Endothelial cell of umbilical vein (primary cell): ENCODE measurements at regions not wholly inside any gene's neighbourhood (a gene's known extent, or its start where the extent isn't known, plus 50 kb on each side); places are given as distances from the start of the nearest gene placed in this dataset.

ENCODE experiments used
- BruUV-seq: library from RNA; stranded (reverse); fragments of 400-500 nt; replicated peaks from 2 replicates; lab custom pipeline; 2021; lab: Mats Ljungman, UMichigan
- CTCF ChIA-PET: fragments of 300-600, 350-600 bp; sonication (Branson Sonifier 250); formaldehyde crosslinking; loops from one replicate; lab custom pipeline; 2021; ENCODE audit warnings: antibody characterized with exemption, inconsistent platforms; lab: Charles Lee
- POLR2A ChIA-PET: fragments of 300-600, 350-600 bp; sonication (Branson Sonifier 250); formaldehyde crosslinking; loops from one replicate; lab custom pipeline; 2021; ENCODE audit warnings: antibody characterized with exemption, inconsistent platforms; lab: Charles Lee
- DNase-seq: peaks from one replicate; pipeline ENCODE4 v3.0.0-alpha.2; 2011; ENCODE audit warnings: low read depth, low spot score
- FAIRE-seq: peaks from 2 replicates; lab custom pipeline; 2011; peaks lifted over from hg19 to GRCh38; lab: Jason Lieb, UNC
- H2AFZ ChIP-seq: 2 replicates; pipeline ENCODE4 v1.6.0; 2012; ENCODE audit warnings: low read depth, low read length, control low read depth, inconsistent platforms
- H3K27ac ChIP-seq: 2 replicates; pipeline ENCODE4 v1.5.1; 2011; ENCODE audit warnings: low read depth, mild to moderate bottlenecking, control low read depth, low read length, moderate library complexity; ENCODE audit not compliant: insufficient read depth
- H3K27me3 ChIP-seq, 2 experiments: 2 replicates each; pipeline versions ENCODE4 v1.6.0 to v1.6.1; 2011; ENCODE audit warnings: low read length in 2 of 2, mixed read lengths in 1 of 2; ENCODE audit not compliant: control insufficient read depth in 2 of 2, insufficient read depth in 2 of 2
- H3K36me3 ChIP-seq, 2 experiments: 2 replicates in 1 of 2; 3 replicates in 1 of 2; pipeline ENCODE4 v1.5.1; 2011; ENCODE audit warnings: low read length in 2 of 2, mild to moderate bottlenecking in 1 of 2, moderate library complexity in 1 of 2; ENCODE audit not compliant: control insufficient read depth in 2 of 2, insufficient read depth in 2 of 2; ENCODE audit errors: extremely low read depth in 1 of 2
- H3K4me1 ChIP-seq: 3 replicates; pipeline ENCODE4 v1.5.1; 2011; ENCODE audit warnings: mild to moderate bottlenecking, low read length; ENCODE audit not compliant: control insufficient read depth, insufficient read depth; ENCODE audit errors: extremely low read depth
- H3K4me2 ChIP-seq: 2 replicates; pipeline ENCODE4 v1.6.1; 2011; ENCODE audit warnings: low read length, control low read depth, mixed read lengths; ENCODE audit not compliant: insufficient read depth
- H3K4me3 ChIP-seq, 3 experiments: fragments of 200-600 bp in 1 of 3; sonication (generic), shearing (Covaris generic) in 1 of 3; replicated peaks in 1 of 3; 2 replicates each; pipeline ENCODE4 v1.5.1; 2011 to 2016; ENCODE audit warnings: control low read depth in 3 of 3, low read length in 3 of 3, mild to moderate bottlenecking in 2 of 3, inconsistent platforms in 1 of 3, low read depth in 1 of 3, moderate library complexity in 1 of 3; ENCODE audit not compliant: insufficient read depth in 1 of 3
- H3K79me2 ChIP-seq: 2 replicates; pipeline ENCODE4 v1.6.0; 2012; ENCODE audit warnings: low read length, inconsistent platforms; ENCODE audit not compliant: control insufficient read depth, insufficient read depth
- H3K9ac ChIP-seq: replicated peaks from 2 replicates; pipeline ENCODE3; 2011; ENCODE audit warnings: low read length, control low read depth; ENCODE audit not compliant: insufficient read depth; ENCODE audit errors: extremely low read depth
- H3K9me1 ChIP-seq: replicated peaks from 3 replicates; pipeline ENCODE4 v1.6.0; 2011; ENCODE audit warnings: mild to moderate bottlenecking, low read length; ENCODE audit not compliant: control insufficient read depth, insufficient read depth; ENCODE audit errors: extremely low read depth
- H3K9me3 ChIP-seq: replicated peaks from 2 replicates; pipeline ENCODE4 v1.5.1; 2012; ENCODE audit warnings: low read length, inconsistent platforms; ENCODE audit not compliant: control insufficient read depth, insufficient read depth
- H4K20me1 ChIP-seq: replicated peaks from 2 replicates; pipeline ENCODE3; 2011; ENCODE audit warnings: mild to moderate bottlenecking, low read length; ENCODE audit not compliant: control insufficient read depth, insufficient read depth; ENCODE audit errors: extremely low read depth
- EZH2 ChIP-seq: IDR thresholded peaks from 2 replicates; pipeline ENCODE4 v1.6.1; 2012; ENCODE audit warnings: borderline replicate concordance, low read depth, mild to moderate bottlenecking, moderate library complexity, low read length, inconsistent platforms; ENCODE audit not compliant: severe bottlenecking
- FOS ChIP-seq: IDR thresholded peaks from 2 replicates; pipeline ENCODE4 v1.6.1; 2011; ENCODE audit warnings: mild to moderate bottlenecking, low read length, moderate library complexity, borderline replicate concordance; ENCODE audit not compliant: insufficient read depth
- GATA2 ChIP-seq: IDR thresholded peaks from 2 replicates; pipeline ENCODE4 v1.7.0; 2011; ENCODE audit warnings: low read depth, mild to moderate bottlenecking, moderate library complexity, mixed read lengths, low read length; ENCODE audit not compliant: insufficient read length, insufficient read depth
- JUN ChIP-seq: IDR thresholded peaks from 2 replicates; pipeline ENCODE4 v1.6.1; 2011; ENCODE audit warnings: borderline replicate concordance, low read depth; ENCODE audit not compliant: insufficient read length, insufficient read depth
- MAX ChIP-seq: IDR thresholded peaks from 2 replicates; pipeline ENCODE4 v1.6.1; 2011; ENCODE audit not compliant: insufficient read depth, insufficient read length
- MYC ChIP-seq: IDR thresholded peaks from one replicate; pipeline ENCODE4 v1.6.1; 2011; ENCODE audit warnings: mild to moderate bottlenecking, low read depth, low read length
- POLR2A ChIP-seq: IDR thresholded peaks from 2 replicates; pipeline ENCODE4 v1.6.1; 2012; ENCODE audit warnings: low read depth, mild to moderate bottlenecking, control low read depth, low read length
- POLR2AphosphoS5 ChIP-seq: IDR thresholded peaks from 2 replicates; pipeline ENCODE4 v1.6.1; 2012; ENCODE audit warnings: low read depth, mild to moderate bottlenecking, control low read depth, low read length, moderate library complexity; ENCODE audit not compliant: insufficient read depth
- dilution Hi-C: fragments of 300-500 bp; cut with MboI; formaldehyde crosslinking; loops from one replicate; pipeline ENCODE4 v1.15.0; 2019; ENCODE audit warnings: low sequenced_read_pairs; ENCODE audit not compliant: extremely low pct_ligation_motif_present
- intact Hi-C: fragments of 100-400 bp; cut with micrococcal nuclease; formaldehyde crosslinking; loops from one replicate; pipeline ENCODE4 v1.10.0; 2022
- TF ChIP-seq, protein P1 (sequence below), 2 donors: IDR thresholded peaks; 1 replicate in 1 of 2; 2 replicates in 1 of 2; pipeline ENCODE4 v1.5.1; 2011; ENCODE audit warnings: low read length in 2 of 2, mild to moderate bottlenecking in 2 of 2, moderate library complexity in 2 of 2, control low read depth in 1 of 2, inconsistent platforms in 1 of 2, low read depth in 1 of 2; ENCODE audit not compliant: insufficient read depth in 1 of 2; ENCODE audit errors: extremely low read depth in 1 of 2

DNA sequence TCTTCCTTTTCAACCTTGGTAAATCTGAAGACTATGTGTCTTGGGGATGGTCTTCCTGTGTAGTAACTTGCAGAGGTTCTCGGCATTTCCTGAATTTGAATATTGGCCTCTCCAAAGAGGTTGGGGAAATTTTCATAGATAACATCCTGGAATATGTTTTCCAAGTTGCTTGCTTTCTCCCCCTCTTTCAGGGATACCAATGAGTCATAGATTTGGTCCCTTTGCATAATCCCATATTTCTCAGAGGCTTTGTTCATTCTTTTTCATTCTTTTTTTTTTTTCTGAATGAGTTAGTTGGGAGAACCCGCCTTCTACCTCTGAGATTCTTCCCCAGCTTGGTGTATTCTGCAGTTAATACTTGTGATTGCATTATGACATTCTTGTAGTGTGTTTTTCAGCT is 549.2 kb upstream of the AMOT start:
- no peak overlapping the region for H2AFZ ChIP-seq
- BruUV-seq, result no TSS peak
- DNase-seq (no peak), FAIRE-seq (no peak)
- no peaks in the 10 kb centered on the region for H3K27me3 ChIP-seq
- intact Hi-C loops (loop anchor here (5.0 to 10.0 kb wide), 2 partner anchors 95 to 352 kb away; no protein-coding TSS in a partner anchor), dilution Hi-C loops (no loop called here)
- no peak overlapping the region for H3K9ac ChIP-seq
- H3K27ac ChIP-seq, result no peak overlapping the region
- POLR2A ChIA-PET, result no interaction called here
- CTCF ChIA-PET, result no interaction called here
- TF ChIP-seq MAX, result no peak
- no peak for TF ChIP-seq POLR2AphosphoS5
- TF ChIP-seq, protein P1, sequence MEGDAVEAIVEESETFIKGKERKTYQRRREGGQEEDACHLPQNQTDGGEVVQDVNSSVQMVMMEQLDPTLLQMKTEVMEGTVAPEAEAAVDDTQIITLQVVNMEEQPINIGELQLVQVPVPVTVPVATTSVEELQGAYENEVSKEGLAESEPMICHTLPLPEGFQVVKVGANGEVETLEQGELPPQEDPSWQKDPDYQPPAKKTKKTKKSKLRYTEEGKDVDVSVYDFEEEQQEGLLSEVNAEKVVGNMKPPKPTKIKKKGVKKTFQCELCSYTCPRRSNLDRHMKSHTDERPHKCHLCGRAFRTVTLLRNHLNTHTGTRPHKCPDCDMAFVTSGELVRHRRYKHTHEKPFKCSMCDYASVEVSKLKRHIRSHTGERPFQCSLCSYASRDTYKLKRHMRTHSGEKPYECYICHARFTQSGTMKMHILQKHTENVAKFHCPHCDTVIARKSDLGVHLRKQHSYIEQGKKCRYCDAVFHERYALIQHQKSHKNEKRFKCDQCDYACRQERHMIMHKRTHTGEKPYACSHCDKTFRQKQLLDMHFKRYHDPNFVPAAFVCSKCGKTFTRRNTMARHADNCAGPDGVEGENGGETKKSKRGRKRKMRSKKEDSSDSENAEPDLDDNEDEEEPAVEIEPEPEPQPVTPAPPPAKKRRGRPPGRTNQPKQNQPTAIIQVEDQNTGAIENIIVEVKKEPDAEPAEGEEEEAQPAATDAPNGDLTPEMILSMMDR (IDR thresholded peaks at IDR 0.05; ENCODE audit: extremely low read depth in 1 of 2, insufficient read depth in 1 of 2, low read depth in 1 of 2, low read length in 2 of 2), result no peak
- TF ChIP-seq MYC, result no peak
- no peak for TF ChIP-seq EZH2
- no peak for TF ChIP-seq POLR2A
- TF ChIP-seq JUN, result no peak
- TF ChIP-seq GATA2, result no peak
- no peak for TF ChIP-seq FOS
- H3K4me3 ChIP-seq, result no peak overlapping the region
- H3K79me2 ChIP-seq, result no peaks in the 10 kb centered on the region
- H3K9me1 ChIP-seq, result no peaks in the 10 kb centered on the region
- no peak overlapping the region for H3K4me2 ChIP-seq
- H3K9me3 ChIP-seq, result no peaks in the 10 kb centered on the region
- H3K4me1 ChIP-seq, result peaks cover 10% of the 10 kb centered on the region
- H3K36me3 ChIP-seq, result no peaks in the 10 kb centered on the region
- no peaks in the 10 kb centered on the region for H4K20me1 ChIP-seq
